Rectal smooth muscle tissue (tissue), 1 donor: ENCODE measurements at regions not wholly inside any gene's neighbourhood (a gene's known extent, or its start where the extent isn't known, plus 50 kb on each side); places are given as distances from the start of the nearest gene placed in this dataset.
"Not testable (repeated sequence)": the region's sequence is repeated elsewhere in the genome, so short reads cannot be mapped to it uniquely, and the experiment has no call there.

Experiments used
- H3K27ac ChIP-seq: one replicate; pipeline ENCODE4 v1.7.0; 2013; ENCODE audit warnings: low read depth, low read length, inconsistent platforms
- H3K27me3 ChIP-seq: one replicate; pipeline ENCODE4 v1.7.0; 2013; ENCODE audit warnings: low read length; ENCODE audit not compliant: control insufficient read depth, insufficient read depth
- H3K36me3 ChIP-seq: one replicate; pipeline ENCODE4 v1.7.0; 2013; ENCODE audit warnings: low read length; ENCODE audit not compliant: control insufficient read depth, insufficient read depth
- H3K4me1 ChIP-seq: one replicate; pipeline ENCODE4 v1.7.0; 2013; ENCODE audit warnings: low read length; ENCODE audit not compliant: control insufficient read depth, insufficient read depth
- H3K4me3 ChIP-seq: one replicate; pipeline ENCODE4 v1.7.0; 2013; ENCODE audit warnings: low read length
- H3K9ac ChIP-seq: one replicate; pipeline ENCODE4 v1.7.0; 2013; ENCODE audit warnings: low read length

GRCh38 chr4:26252349-26253025 lies 68.3 kb upstream of the RBPJ start:
- no peak overlapping the region for H3K27ac ChIP-seq
- H3K4me1 ChIP-seq, result no peaks in the 10 kb centered on the region
- H3K36me3 ChIP-seq, result no peaks in the 10 kb centered on the region
- no peaks in the 10 kb centered on the region for H3K27me3 ChIP-seq
- no peak overlapping the region for H3K4me3 ChIP-seq
- no peak overlapping the region for H3K9ac ChIP-seq

GRCh38 chr4:26253968-26254367 lies 66.8 kb upstream of the RBPJ start:
- no peak overlapping the region for H3K27ac ChIP-seq
- no peaks in the 10 kb centered on the region for H3K4me1 ChIP-seq
- H3K4me3 ChIP-seq, result no peak overlapping the region
- no peaks in the 10 kb centered on the region for H3K36me3 ChIP-seq
- H3K9ac ChIP-seq, result no peak overlapping the region
- H3K27me3 ChIP-seq, result no peaks in the 10 kb centered on the region

GRCh38 chr4:26255989-26256388 lies 64.8 kb upstream of the RBPJ start:
- H3K27me3 ChIP-seq, result no peaks in the 10 kb centered on the region
- H3K27ac ChIP-seq, result no peak overlapping the region
- no peaks in the 10 kb centered on the region for H3K36me3 ChIP-seq
- no peaks in the 10 kb centered on the region for H3K4me1 ChIP-seq
- no peak overlapping the region for H3K4me3 ChIP-seq
- no peak overlapping the region for H3K9ac ChIP-seq

GRCh38 chr4:26257444-26257843 lies 63.4 kb upstream of the RBPJ start:
- H3K36me3 ChIP-seq, H3K4me3 ChIP-seq, H3K4me1 ChIP-seq, H3K27ac ChIP-seq, H3K9ac ChIP-seq, H3K27me3 ChIP-seq: not testable (repeated sequence)

DNA sequence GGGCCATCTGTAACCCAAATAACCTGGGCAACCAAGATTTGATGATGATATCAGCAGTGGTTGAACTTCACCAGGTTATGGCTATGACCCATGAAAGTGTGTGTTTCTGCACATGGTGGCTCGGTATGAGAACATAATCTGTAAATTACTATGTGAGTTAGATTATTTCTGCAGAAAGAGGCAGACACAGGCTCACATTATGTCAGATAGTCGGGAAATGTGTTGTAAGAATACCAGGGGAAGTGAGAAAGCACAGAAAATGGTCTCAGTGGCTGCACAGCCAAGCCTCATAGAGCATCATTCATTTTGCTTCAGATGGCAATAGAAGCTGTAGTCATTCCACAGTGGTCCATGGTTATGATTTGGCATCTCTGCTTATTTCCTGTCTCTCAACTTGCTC lies 63.0 kb upstream of the RBPJ start:
- Histone ChIP-seq H3K27ac (no peak overlapping the region), H3K9ac (no peak overlapping the region), H3K27me3 (no peaks in the 10 kb centered on the region), H3K4me3 (no peak overlapping the region), H3K36me3 (no peaks in the 10 kb centered on the region), H3K4me1 (no peaks in the 10 kb centered on the region)

DNA sequence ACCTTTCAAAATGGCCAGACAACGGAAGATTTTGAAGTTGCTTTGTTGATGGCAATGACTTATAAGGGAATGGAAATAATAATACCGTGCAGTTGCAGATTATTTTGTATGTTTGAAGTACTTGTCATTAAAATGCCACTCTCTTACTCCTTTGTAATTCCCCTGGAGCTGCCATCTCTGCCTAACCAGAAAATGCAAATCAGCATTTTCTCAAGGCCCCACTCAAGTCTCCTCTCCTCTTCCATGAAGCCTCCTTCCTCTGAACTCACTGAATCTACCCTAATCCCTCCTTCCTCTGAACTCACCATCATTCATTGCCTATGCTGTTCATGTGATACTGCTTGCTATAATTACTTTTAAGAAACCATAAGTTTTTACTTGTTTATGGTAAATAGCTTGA lies 60.2 kb upstream of the RBPJ start:
- Histone ChIP-seq H3K9ac (no peak overlapping the region), H3K27me3 (no peaks in the 10 kb centered on the region), H3K36me3 (no peaks in the 10 kb centered on the region), H3K4me3 (no peak overlapping the region), H3K27ac (no peak overlapping the region), H3K4me1 (no peaks in the 10 kb centered on the region)

- no peaks in the 10 kb centered on the region for H3K27me3 ChIP-seq
- no peak overlapping the region for H3K27ac ChIP-seq
- H3K36me3 ChIP-seq, result no peaks in the 10 kb centered on the region
- H3K4me3 ChIP-seq, result no peak overlapping the region
- H3K4me1 ChIP-seq, result no peaks in the 10 kb centered on the region
- H3K9ac ChIP-seq, result no peak overlapping the region
Observed at GRCh38 chr4:26261405-26261804, 59.4 kb upstream of the RBPJ start.

- no peak overlapping the region for H3K4me3 ChIP-seq
- no peak overlapping the region for H3K9ac ChIP-seq
- H3K4me1 ChIP-seq, result peaks cover 1% of the 10 kb centered on the region
- H3K27ac ChIP-seq, result no peak overlapping the region
- no peaks in the 10 kb centered on the region for H3K36me3 ChIP-seq
- no peaks in the 10 kb centered on the region for H3K27me3 ChIP-seq
Observed at GRCh38 chr4:26263165-26263564, 57.6 kb upstream of the RBPJ start.

DNA sequence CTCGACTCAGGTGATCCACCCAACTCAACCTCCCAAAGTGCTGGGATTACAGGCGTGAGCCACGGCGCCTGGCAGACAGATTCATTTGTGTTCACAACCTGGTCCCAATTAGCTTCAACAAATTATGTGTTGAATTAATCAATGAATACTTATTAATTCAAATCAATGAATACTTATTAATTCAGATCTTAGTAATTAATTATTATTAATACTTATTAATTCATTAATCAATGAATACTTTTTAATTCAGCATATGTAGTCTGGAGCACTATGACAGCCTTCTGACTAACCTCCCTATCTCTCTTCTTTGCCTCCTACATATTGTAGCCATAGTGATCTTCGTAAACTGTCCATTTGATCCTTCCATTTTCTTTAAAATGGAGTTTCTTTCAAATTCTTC lies 56.7 kb upstream of the RBPJ start:
- Histone ChIP-seq H3K4me3 (no peak overlapping the region), H3K4me1 (peaks cover 9% of the 10 kb centered on the region), H3K27ac (no peak overlapping the region), H3K36me3 (no peaks in the 10 kb centered on the region), H3K27me3 (no peaks in the 10 kb centered on the region), H3K9ac (no peak overlapping the region)

DNA sequence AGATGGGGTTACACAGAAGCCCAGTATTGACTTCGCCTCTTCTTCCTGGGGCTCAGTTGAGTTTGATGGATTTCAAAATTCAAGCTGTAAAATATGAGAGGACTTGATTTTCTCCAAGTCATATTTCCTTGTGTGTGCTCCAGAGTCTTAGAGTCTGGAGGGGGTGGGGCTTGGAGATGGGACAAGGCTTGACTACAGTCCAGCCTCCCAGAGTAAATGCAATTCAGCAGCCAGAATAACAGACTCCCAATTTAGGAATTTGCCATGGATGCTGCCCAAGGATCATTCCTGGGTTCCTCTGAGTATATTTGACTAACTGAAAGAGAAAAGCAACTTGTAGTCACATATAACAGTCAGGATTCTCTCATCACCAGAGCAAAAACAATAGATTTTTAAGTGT lies 53.7 kb upstream of the RBPJ start:
- peaks cover 9% of the 10 kb centered on the region for H3K4me1 ChIP-seq
- no peak overlapping the region for H3K4me3 ChIP-seq
- H3K27ac ChIP-seq, result no peak overlapping the region
- no peaks in the 10 kb centered on the region for H3K27me3 ChIP-seq
- H3K36me3 ChIP-seq, result no peaks in the 10 kb centered on the region
- H3K9ac ChIP-seq, result no peak overlapping the region

DNA sequence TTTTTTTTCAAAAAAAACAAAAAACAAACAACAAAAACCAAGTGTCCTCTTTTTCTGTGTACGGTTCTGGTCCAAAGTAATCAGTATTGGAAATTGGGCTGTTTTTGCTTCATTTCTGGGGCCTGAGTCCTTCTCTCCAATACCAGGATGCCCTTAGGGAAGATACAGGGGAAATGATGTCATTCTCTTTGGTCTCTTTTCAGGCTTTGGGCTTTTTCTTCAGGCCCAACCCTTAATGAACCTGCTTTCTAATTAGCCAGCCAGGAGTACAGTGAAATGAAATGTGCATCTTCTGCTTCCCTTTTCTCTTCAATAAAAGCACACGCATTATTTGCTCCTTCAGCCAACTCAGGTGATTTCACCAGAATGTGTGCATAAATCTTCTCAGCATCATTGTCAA lies 52.6 kb upstream of the RBPJ start:
- H3K27ac ChIP-seq, result no peak overlapping the region
- no peaks in the 10 kb centered on the region for H3K36me3 ChIP-seq
- H3K4me1 ChIP-seq, result peaks cover 12% of the 10 kb centered on the region
- H3K27me3 ChIP-seq, result no peaks in the 10 kb centered on the region
- H3K9ac ChIP-seq, result no peak overlapping the region
- H3K4me3 ChIP-seq, result no peak overlapping the region

DNA sequence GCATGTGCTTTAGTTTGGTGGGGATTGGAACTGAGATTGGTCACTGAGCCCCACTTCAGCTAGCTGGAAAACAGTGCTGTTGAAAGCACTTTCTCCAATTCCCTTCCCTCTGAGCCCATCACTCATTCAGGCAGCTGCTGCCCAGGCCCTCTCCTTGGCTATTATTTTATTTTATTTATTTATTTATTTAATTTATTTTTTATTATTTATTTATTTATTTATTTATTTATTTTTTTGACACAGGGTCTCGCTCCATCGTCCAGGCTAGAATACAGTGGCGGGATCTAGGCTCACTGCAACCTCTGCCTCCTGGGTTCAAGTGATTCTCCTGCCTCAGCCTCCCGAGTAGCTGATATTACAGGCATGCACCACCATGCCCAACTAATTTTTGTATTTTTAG lies 51.8 kb upstream of the RBPJ start:
- H3K27ac ChIP-seq, result no peak overlapping the region
- H3K36me3 ChIP-seq, result no peaks in the 10 kb centered on the region
- peaks cover 12% of the 10 kb centered on the region for H3K4me1 ChIP-seq
- no peak overlapping the region for H3K4me3 ChIP-seq
- no peaks in the 10 kb centered on the region for H3K27me3 ChIP-seq
- no peak overlapping the region for H3K9ac ChIP-seq
